ENCODE measurements at regions not wholly inside any gene's neighbourhood (a gene's known extent, or its start where the extent isn't known, plus 50 kb on each side); places are given as distances from the start of the nearest gene placed in this dataset.

- Histone ChIP-seq H3K36me3 (ENCODE audit: control insufficient read depth, insufficient read depth, low read length) (no peaks in the 10 kb centered on the region), H3K4me2 (ENCODE audit: insufficient read depth, low read length) (no peak overlapping the region), H3K9ac (ENCODE audit: insufficient read depth in 1 of 2, low read depth in 2 of 2, low read length in 2 of 2) (no peak overlapping the region), H3K27ac (ENCODE audit: extremely low read depth, low read depth, low read length) (no peak overlapping the region), H3K9me3 (replicated peaks; ENCODE audit: control insufficient read depth, insufficient read depth, low read depth, low read length) (no peaks in the 10 kb centered on the region), H3K4me3 (no peak overlapping the region), H3K79me2 (ENCODE audit: control insufficient read depth, insufficient read depth, low read length) (no peaks in the 10 kb centered on the region), H2AFZ (ENCODE audit: low read depth, low read length) (no peak overlapping the region), H3K4me1 (replicated peaks in 1 of 2; ENCODE audit: control insufficient read depth in 2 of 2, insufficient read depth in 2 of 2, low read length in 2 of 2) (no peaks in the 10 kb centered on the region), H4K20me1 (replicated peaks; ENCODE audit: control insufficient read depth, insufficient read depth, low read length) (no peaks in the 10 kb centered on the region), H3K27me3 (ENCODE audit: control insufficient read depth in 2 of 2, insufficient read depth in 2 of 2, low read length in 2 of 2) (no peaks in the 10 kb centered on the region), H3K9me1 (ENCODE audit: control insufficient read depth, insufficient read depth, low read length) (no peaks in the 10 kb centered on the region)
- POLR2A ChIA-PET: no interaction called here
- WGBS (ENCODE audit: insufficient coverage, low coverage, missing lambda C conversion rate): 0% methylated on average over 2 of the region's 2 CpGs
- BruUV-seq (replicated peaks): no TSS peak
- in situ Hi-C loops (cut with MboI) (no loop called here), intact Hi-C loops (cut with micrococcal nuclease) (no loop called here)
- CTCF ChIA-PET (ENCODE audit: low intra/inter-chr PET ratio): no interaction called here
- FAIRE-seq (no peak), DNase-seq (ENCODE audit: extremely low read depth in 1 of 4, low spot score in 3 of 4) (no peak), ATAC-seq (no peak)
- no peak for TF ChIP-seq CREBBP (IDR thresholded peaks at IDR 0.05; ENCODE audit: low read depth, low read length)
- TF ChIP-seq, protein P1, sequence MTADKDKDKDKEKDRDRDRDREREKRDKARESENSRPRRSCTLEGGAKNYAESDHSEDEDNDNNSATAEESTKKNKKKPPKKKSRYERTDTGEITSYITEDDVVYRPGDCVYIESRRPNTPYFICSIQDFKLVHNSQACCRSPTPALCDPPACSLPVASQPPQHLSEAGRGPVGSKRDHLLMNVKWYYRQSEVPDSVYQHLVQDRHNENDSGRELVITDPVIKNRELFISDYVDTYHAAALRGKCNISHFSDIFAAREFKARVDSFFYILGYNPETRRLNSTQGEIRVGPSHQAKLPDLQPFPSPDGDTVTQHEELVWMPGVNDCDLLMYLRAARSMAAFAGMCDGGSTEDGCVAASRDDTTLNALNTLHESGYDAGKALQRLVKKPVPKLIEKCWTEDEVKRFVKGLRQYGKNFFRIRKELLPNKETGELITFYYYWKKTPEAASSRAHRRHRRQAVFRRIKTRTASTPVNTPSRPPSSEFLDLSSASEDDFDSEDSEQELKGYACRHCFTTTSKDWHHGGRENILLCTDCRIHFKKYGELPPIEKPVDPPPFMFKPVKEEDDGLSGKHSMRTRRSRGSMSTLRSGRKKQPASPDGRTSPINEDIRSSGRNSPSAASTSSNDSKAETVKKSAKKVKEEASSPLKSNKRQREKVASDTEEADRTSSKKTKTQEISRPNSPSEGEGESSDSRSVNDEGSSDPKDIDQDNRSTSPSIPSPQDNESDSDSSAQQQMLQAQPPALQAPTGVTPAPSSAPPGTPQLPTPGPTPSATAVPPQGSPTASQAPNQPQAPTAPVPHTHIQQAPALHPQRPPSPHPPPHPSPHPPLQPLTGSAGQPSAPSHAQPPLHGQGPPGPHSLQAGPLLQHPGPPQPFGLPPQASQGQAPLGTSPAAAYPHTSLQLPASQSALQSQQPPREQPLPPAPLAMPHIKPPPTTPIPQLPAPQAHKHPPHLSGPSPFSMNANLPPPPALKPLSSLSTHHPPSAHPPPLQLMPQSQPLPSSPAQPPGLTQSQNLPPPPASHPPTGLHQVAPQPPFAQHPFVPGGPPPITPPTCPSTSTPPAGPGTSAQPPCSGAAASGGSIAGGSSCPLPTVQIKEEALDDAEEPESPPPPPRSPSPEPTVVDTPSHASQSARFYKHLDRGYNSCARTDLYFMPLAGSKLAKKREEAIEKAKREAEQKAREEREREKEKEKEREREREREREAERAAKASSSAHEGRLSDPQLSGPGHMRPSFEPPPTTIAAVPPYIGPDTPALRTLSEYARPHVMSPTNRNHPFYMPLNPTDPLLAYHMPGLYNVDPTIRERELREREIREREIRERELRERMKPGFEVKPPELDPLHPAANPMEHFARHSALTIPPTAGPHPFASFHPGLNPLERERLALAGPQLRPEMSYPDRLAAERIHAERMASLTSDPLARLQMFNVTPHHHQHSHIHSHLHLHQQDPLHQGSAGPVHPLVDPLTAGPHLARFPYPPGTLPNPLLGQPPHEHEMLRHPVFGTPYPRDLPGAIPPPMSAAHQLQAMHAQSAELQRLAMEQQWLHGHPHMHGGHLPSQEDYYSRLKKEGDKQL (CRISPR knock-in tag; IDR thresholded peaks at IDR 0.05; ENCODE audit: borderline replicate concordance): no peak
- TF ChIP-seq IRF1 (CRISPR knock-in tag; IDR thresholded peaks at IDR 0.05; ENCODE audit: borderline replicate concordance): no peak
- no peak for TF ChIP-seq NONO (IDR thresholded peaks at IDR 0.05; ENCODE audit: low read depth in 2 of 2, low read length in 1 of 2)
- no peak for TF ChIP-seq CAMTA2 (CRISPR knock-in tag; conservative IDR thresholded peaks at IDR 0.05)
- no peak for TF ChIP-seq ZNF445 (CRISPR knock-in tag; IDR thresholded peaks at IDR 0.05; ENCODE audit: low read depth)
- no peak for TF ChIP-seq PHF8 (IDR thresholded peaks at IDR 0.05; ENCODE audit: borderline replicate concordance, low read length)
- TF ChIP-seq SMAD4 (CRISPR knock-in tag; conservative IDR thresholded peaks at IDR 0.05): no peak
- no peak for TF ChIP-seq POLR2G (IDR thresholded peaks at IDR 0.05; ENCODE audit: low read depth, low read length)
- TF ChIP-seq THRA (IDR thresholded peaks at IDR 0.05): no peak
Measured at GRCh38 chr6:141593311-141593710, 539.4 kb upstream of the GJE1 start.

All from K562 (cell line).